GM12872 (cell line): ENCODE measurements at regions not wholly inside any gene's neighbourhood (a gene's known extent, or its start where the extent isn't known, plus 50 kb on each side); places are given as distances from the start of the nearest gene placed in this dataset.

Experiments used
- TF ChIP-seq, protein P1 (sequence below): IDR thresholded peaks from 3 replicates; pipeline ENCODE4 v1.5.1; 2011; ENCODE audit warnings: low read depth, mild to moderate bottlenecking, low read length, moderate library complexity; ENCODE audit not compliant: insufficient read depth

DNA sequence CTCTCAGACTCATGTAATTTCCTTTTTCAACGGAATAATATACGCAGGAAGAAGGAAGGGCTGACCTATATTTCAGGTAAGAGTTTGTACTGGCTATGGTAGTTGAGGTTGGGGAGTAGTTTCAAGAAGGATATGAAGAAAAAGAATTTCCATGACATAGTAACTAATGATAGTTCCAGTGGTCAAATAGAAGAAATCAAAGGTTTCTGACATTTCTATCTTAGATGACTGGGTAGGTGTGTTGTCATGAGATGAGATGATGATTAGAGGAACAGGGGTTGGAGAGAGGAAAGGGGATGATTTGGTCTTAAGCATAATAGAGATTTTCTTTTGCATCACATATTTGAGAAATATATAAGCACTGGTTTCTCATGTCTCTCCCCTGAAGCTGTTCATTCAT, 166.0 kb downstream of the SPATA31D1 start:
- TF ChIP-seq, protein P1, sequence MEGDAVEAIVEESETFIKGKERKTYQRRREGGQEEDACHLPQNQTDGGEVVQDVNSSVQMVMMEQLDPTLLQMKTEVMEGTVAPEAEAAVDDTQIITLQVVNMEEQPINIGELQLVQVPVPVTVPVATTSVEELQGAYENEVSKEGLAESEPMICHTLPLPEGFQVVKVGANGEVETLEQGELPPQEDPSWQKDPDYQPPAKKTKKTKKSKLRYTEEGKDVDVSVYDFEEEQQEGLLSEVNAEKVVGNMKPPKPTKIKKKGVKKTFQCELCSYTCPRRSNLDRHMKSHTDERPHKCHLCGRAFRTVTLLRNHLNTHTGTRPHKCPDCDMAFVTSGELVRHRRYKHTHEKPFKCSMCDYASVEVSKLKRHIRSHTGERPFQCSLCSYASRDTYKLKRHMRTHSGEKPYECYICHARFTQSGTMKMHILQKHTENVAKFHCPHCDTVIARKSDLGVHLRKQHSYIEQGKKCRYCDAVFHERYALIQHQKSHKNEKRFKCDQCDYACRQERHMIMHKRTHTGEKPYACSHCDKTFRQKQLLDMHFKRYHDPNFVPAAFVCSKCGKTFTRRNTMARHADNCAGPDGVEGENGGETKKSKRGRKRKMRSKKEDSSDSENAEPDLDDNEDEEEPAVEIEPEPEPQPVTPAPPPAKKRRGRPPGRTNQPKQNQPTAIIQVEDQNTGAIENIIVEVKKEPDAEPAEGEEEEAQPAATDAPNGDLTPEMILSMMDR: no peak

DNA sequence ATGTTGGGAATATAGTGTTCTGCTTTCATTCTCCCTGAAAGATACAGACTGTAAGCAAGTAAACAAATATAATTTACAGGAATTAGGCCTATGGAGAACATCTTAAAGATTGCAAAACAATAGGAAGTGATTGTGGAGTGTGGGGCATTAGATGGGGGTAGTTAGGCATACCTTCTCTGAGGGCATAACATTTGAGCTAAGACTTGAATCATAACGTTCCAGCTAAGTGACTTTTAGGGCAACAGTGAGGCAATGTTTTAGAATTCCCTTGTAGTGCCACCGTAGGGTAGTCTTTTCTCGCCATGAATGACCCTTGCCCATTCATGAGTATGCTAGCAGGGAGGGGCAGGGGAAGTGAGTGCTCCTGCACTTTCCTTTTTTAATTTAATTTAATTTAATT, 173.3 kb downstream of the SPATA31D1 start:
- TF ChIP-seq, protein P1: no peak

DNA sequence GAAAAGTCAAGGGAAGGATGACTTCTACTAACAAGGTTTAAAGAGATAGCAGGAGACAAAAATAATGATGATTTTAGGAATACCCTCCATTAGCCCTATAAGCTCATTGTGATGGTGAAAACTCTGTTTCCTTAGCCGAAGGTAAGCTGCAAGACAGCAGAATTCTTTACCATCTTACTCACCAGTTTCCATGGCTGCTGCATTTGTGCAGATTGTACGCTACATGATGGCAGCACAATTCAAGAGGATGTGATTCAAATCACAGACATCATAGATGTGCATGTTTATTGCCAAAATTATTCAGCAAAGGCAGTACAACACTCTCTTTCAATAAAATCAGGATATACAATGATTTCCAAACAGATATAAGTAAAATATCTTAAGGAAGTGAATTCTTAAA, 175.6 kb downstream of the SPATA31D1 start:
- TF ChIP-seq, protein P1: no peak

DNA sequence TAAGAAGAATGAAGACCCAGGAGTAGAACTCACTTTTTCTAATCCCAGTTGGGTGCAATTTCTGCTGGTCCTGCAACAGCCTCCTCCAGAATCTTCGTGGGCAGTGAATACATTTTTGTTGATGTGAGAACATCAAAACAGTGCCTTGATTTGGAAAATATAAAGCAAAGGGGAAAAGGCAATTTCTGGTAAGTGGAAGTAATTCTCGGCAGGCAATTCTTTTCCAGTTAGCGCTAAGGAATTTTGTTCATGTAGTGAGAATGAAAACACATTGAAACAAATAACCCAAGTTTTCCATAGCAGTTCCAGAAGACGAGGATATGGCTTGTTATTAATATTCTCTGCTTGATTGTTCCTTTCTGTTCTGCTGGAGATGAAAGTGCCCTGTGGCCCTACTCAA, 178.7 kb downstream of the SPATA31D1 start:
- TF ChIP-seq, protein P1: no peak

DNA sequence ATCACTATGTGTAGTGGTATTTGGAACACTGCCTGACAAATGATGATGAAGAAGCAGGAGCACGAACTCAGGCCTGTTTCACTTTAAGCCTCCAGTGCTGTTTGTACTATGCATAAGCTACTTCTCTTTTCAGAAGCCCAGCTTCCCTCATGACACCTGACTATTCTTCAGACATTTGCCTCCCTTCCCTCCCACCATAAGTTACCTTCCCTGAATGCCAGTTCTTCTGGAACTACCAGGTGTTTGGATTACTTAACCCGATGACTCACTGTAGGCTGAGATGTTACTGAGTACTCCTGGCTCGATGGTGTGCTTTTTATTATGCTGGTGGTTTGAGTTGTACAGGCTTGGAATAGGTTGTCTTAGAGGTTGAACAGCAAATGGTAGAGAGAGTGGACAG, 180.0 kb downstream of the SPATA31D1 start:
- TF ChIP-seq, protein P1: no peak

DNA sequence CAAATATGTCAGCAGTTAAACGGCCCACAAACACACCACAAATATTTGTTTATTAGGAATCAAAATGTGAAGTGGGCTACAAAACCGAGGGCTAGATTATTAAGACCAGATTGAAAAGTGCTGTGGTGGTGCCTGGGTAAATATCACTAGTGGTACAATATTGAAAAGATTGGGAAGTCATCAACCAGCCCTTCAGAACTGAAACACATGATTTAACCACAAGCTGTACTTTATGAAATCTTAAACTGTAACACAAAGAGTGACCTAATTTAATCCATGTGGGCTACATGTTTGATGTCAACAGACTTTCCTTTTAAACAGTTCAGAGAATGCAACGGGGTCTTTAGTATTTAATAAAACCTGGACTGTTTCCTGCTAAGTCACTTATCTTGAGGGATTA, 182.3 kb downstream of the SPATA31D1 start:
- TF ChIP-seq, protein P1: no peak

DNA sequence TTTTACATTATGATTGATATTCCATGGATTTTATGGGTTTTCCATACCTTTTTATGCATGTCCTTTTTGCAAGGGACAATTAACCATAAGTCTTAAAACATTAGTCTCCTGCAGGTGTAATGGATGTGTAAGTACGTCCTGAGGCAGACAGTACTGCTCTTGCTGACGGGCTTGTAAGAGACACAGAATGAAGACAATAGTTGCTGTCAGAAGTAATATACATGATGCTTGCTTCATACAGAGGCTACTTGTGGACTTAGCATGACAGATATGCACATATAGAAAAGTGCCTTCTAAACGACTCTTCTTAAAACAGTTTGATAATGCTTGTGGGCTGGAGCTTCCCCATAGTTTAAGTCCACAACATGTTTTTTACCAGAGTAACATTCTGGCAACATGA, 182.7 kb downstream of the SPATA31D1 start:
- TF ChIP-seq, protein P1: no peak

DNA sequence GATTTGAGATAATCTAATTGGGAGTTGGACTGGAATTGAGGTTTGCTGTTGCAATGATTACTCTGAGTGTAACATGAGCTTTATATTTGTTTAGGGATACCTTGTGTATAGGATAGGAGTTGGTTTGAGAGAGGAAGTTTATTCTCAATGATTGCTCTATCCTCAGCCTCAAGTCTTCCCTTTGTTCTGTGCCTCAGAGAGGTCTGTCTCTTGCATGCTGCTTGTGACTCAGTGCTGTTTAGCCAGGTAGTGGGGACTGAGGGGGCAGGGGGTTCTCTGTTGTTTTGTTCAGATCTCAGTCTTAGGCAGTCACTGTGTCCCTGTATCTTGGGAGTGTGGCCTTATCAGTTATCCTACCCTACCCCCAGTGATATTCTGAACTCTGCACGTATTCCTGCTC, 192.1 kb downstream of the SPATA31D1 start:
- TF ChIP-seq, protein P1: no peak
